B cell (primary cell): ENCODE measurements at regions not wholly inside any gene's neighbourhood (a gene's known extent, or its start where the extent isn't known, plus 50 kb on each side); places are given as distances from the start of the nearest gene placed in this dataset.

Experiments
- ATAC-seq: fragments of 200-7000 bp; cut with Tn5 transposase; one replicate; pipeline ENCODE4 v1.10.0; 2021; ENCODE audit warnings: low read depth, mild to moderate bottlenecking, moderate number of reproducible peaks, moderate library complexity
- CTCF ChIA-PET: fragments of 350-600 bp; sonication (Branson Sonifier 250); formaldehyde crosslinking; loops from one replicate; lab custom pipeline; 2021; ENCODE audit warnings: antibody characterized with exemption, inconsistent platforms; lab: Charles Lee
- POLR2A ChIA-PET: fragments of 350-600 bp; sonication (Branson Sonifier 250); formaldehyde crosslinking; loops from one replicate; lab custom pipeline; 2021; ENCODE audit warnings: antibody characterized with exemption; lab: Charles Lee
- DNase-seq: peaks from one replicate; pipeline ENCODE4 v3.0.0; 2013
- H2AFZ ChIP-seq: 2 replicates; pipeline ENCODE4 v1.6.1; 2012; ENCODE audit warnings: mild to moderate bottlenecking, low read depth, low read length; ENCODE audit not compliant: insufficient read depth, poor library complexity, severe bottlenecking
- H3K27ac ChIP-seq, 2 donors: 1 replicate in 1 of 2; 2 replicates in 1 of 2; pipeline ENCODE4 v1.5.1; 2012 to 2013; ENCODE audit warnings: low read length in 2 of 2, mild to moderate bottlenecking in 2 of 2, moderate library complexity in 1 of 2
- H3K27me3 ChIP-seq, 4 experiments: fragments of 200-600 bp in 1 of 4; sonication (generic) in 1 of 4; replicated peaks in 1 of 4; 1 replicate in 2 of 4; 2 replicates in 2 of 4; pipeline versions ENCODE4 v1.6.1 to v1.7.0; 2013 to 2016; ENCODE audit warnings: low read length in 3 of 4, mild to moderate bottlenecking in 2 of 4, mixed read lengths in 1 of 4, moderate library complexity in 1 of 4; ENCODE audit not compliant: insufficient read depth in 4 of 4, control insufficient read depth in 3 of 4; ENCODE audit errors: control extremely low read depth in 1 of 4
- H3K36me3 ChIP-seq, 2 experiments: replicated peaks in 1 of 2; 1 replicate in 1 of 2; 2 replicates in 1 of 2; pipeline versions ENCODE4 v1.6.1 to v1.7.1; 2013; ENCODE audit warnings: low read length in 1 of 2; ENCODE audit not compliant: insufficient read depth in 2 of 2, control insufficient read depth in 1 of 2; ENCODE audit errors: control extremely low read depth in 1 of 2, extremely low read depth in 1 of 2
- H3K4me1 ChIP-seq, 2 donors: fragments of 200-600 bp in 1 of 2; sonication (generic) in 1 of 2; 1 replicate in 1 of 2; 2 replicates in 1 of 2; pipeline versions ENCODE4 v1.5.1 to v1.6.1; 2013 to 2017; ENCODE audit warnings: low read length in 2 of 2; ENCODE audit not compliant: control insufficient read depth in 2 of 2, insufficient read depth in 2 of 2
- H3K4me2 ChIP-seq: replicated peaks from 2 replicates; pipeline ENCODE3; 2012; ENCODE audit warnings: mild to moderate bottlenecking, low read depth, low read length; ENCODE audit not compliant: poor library complexity, severe bottlenecking
- H3K4me3 ChIP-seq, 5 experiments: fragments of 200-600 bp in 1 of 5; sonication (generic) in 1 of 5; 1 replicate in 3 of 5; 2 replicates in 2 of 5; pipeline versions ENCODE4 v1.5.1 to v1.7.0; 2011 to 2016; ENCODE audit warnings: low read length in 4 of 5, mild to moderate bottlenecking in 4 of 5, low read depth in 2 of 5, control low read depth in 1 of 5, moderate library complexity in 1 of 5; ENCODE audit not compliant: insufficient read depth in 1 of 5; ENCODE audit errors: control extremely low read depth in 1 of 5, extremely low read depth in 1 of 5
- H3K79me2 ChIP-seq: fragments of 200-600 bp; sonication (generic); one replicate; pipeline ENCODE4 v1.6.0; 2016; ENCODE audit warnings: low read length; ENCODE audit not compliant: control insufficient read depth, insufficient read depth
- H3K9ac ChIP-seq: fragments of 200-600 bp; sonication (generic); 2 replicates; pipeline ENCODE4 v1.6.1; 2017; ENCODE audit warnings: mild to moderate bottlenecking, low read length, moderate library complexity
- H3K9me3 ChIP-seq, 3 donors: one replicate each; pipeline versions ENCODE4 v1.6.1 to v1.7.1; 2013; ENCODE audit warnings: low read length in 2 of 3; ENCODE audit not compliant: control insufficient read depth in 2 of 3, insufficient read depth in 1 of 3; ENCODE audit errors: control extremely low read depth in 1 of 3
- H4K20me1 ChIP-seq: 2 replicates; pipeline ENCODE4 v1.6.0; 2012; ENCODE audit warnings: mild to moderate bottlenecking, low read length; ENCODE audit not compliant: insufficient read depth, control insufficient read depth, poor library complexity, severe bottlenecking
- H3K27ac Mint-ChIP-seq: one replicate; pipeline ENCODE4 v1.8.0; 2021; ENCODE audit warnings: mixed read lengths
- H3K27me3 Mint-ChIP-seq: one replicate; pipeline ENCODE4 v1.8.0; 2021; ENCODE audit warnings: mixed read lengths
- H3K4me1 Mint-ChIP-seq: one replicate; pipeline ENCODE4 v1.8.0; 2021; ENCODE audit warnings: mixed read lengths
- H3K4me3 Mint-ChIP-seq: one replicate; pipeline ENCODE4 v1.8.0; 2021; ENCODE audit warnings: mixed read lengths
- H3K9me3 Mint-ChIP-seq: one replicate; pipeline ENCODE4 v1.8.0; 2022; ENCODE audit warnings: mixed read lengths; ENCODE audit not compliant: insufficient read depth
- CTCF ChIP-seq: fragments of 200-600 bp; IDR thresholded peaks from one replicate; pipeline ENCODE4 v1.8.0; 2022; ENCODE audit warnings: antibody characterized with exemption, mild to moderate bottlenecking
- EZH2 ChIP-seq: IDR thresholded peaks from 2 replicates; pipeline ENCODE4 v1.6.1; 2012; ENCODE audit warnings: borderline replicate concordance, low read depth, mild to moderate bottlenecking, moderate library complexity, low read length; ENCODE audit not compliant: insufficient read depth, poor library complexity, severe bottlenecking
- WGBS: methylation state at CpG from one replicate; pipeline ENCODE4 v1.1.5; 2013; ENCODE audit warnings: missing lambda C conversion rate; ENCODE audit not compliant: insufficient coverage; 5-methylcytosine and 5-hydroxymethylcytosine counted together
- intact Hi-C: fragments of 100-400 bp; cut with micrococcal nuclease; formaldehyde crosslinking; loops from one replicate; pipeline ENCODE4 v1.10.0; 2022

GRCh38 chr22:22047266-22047665 lies 64.7 kb upstream of the TOP3B start:
- TF ChIP-seq CTCF = no peak
- TF ChIP-seq EZH2 = no peak
- intact Hi-C loops = no loop called here
- H2AFZ ChIP-seq = no peak overlapping the region
- ATAC-seq (no peak), DNase-seq (no peak)
- Mint-ChIP-seq H3K4me3 (peak overlapping the region; percentile 58), H3K4me1 (peaks cover 48% of the 10 kb centered on the region), H3K9me3 (no peaks in the 10 kb centered on the region), H3K27me3 (no peaks in the 10 kb centered on the region), H3K27ac (peak overlapping the region; percentile 85)
- no peaks in the 10 kb centered on the region for H4K20me1 ChIP-seq
- H3K79me2 ChIP-seq = no peaks in the 10 kb centered on the region
- peaks cover 25 to 32% of the 10 kb centered on the region in 2 donors for H3K4me1 ChIP-seq
- peaks cover 0 to 3% (median 0%) of the 10 kb centered on the region in 3 donors for H3K9me3 ChIP-seq
- H3K4me3 ChIP-seq = no peak overlapping the region
- H3K36me3 ChIP-seq = no peaks in the 10 kb centered on the region
- CTCF ChIA-PET = interaction anchor here (1.1 kb wide), 1 partner anchor 14 kb away, joined by 3 read pairs; no protein-coding TSS in a partner anchor
- 60% methylated on average over 2 of the region's 3 CpGs for WGBS
- no peak overlapping the region for H3K27ac ChIP-seq
- no peaks in the 10 kb centered on the region for H3K27me3 ChIP-seq
- no peak overlapping the region for H3K9ac ChIP-seq
- POLR2A ChIA-PET = interaction anchor here (0.9 kb wide), 1 partner anchor 14 kb away, joined by 3 read pairs; no protein-coding TSS in a partner anchor
- peak overlapping the region; percentile 14 for H3K4me2 ChIP-seq

- CTCF ChIA-PET = interaction anchor here (1.1 to 5.9 kb wide), 4 partner anchors 13 to 149 kb away, joined by 3 to 79 read pairs (median 6); no protein-coding TSS in a partner anchor
- no peak overlapping the region for H3K4me3 ChIP-seq
- H3K4me2 ChIP-seq = peak overlapping the region; percentile 37
- intact Hi-C loops = no loop called here
- POLR2A ChIA-PET = interaction anchor here (1.2 kb wide), 1 partner anchor 9 kb away, joined by 3 read pairs; no protein-coding TSS in a partner anchor
- no peaks in the 10 kb centered on the region for H3K27me3 ChIP-seq
- Mint-ChIP-seq H3K4me1 (peaks cover 56% of the 10 kb centered on the region), H3K27ac (peak overlapping the region; percentile 42), H3K9me3 (no peaks in the 10 kb centered on the region), H3K27me3 (no peaks in the 10 kb centered on the region), H3K4me3 (peak overlapping the region; percentile 66)
- no peak overlapping the region for H3K27ac ChIP-seq
- TF ChIP-seq CTCF = no peak
- H3K79me2 ChIP-seq = no peaks in the 10 kb centered on the region
- no peak overlapping the region for H2AFZ ChIP-seq
- ATAC-seq (no peak), DNase-seq (no peak)
- no peaks in the 10 kb centered on the region for H3K36me3 ChIP-seq
- peaks cover 0 to 3% (median 0%) of the 10 kb centered on the region in 3 donors for H3K9me3 ChIP-seq
- H3K9ac ChIP-seq = no peak overlapping the region
- WGBS = 50% methylated on average over 2 of the region's 3 CpGs
- no peaks in the 10 kb centered on the region for H4K20me1 ChIP-seq
- peaks cover 33 to 39% of the 10 kb centered on the region in 2 donors for H3K4me1 ChIP-seq
These were observed 63.8 kb upstream of the TOP3B start for GRCh38 chr22:22046370-22046769.
